WTC11 (cell line): ENCODE measurements at regions not wholly inside any gene's neighbourhood (a gene's known extent, or its start where the extent isn't known, plus 50 kb on each side); places are given as distances from the start of the nearest gene placed in this dataset.

Experiments used
- ATAC-seq: fragments of 200-7000 bp; cut with Tn5 transposase; 2 replicates; pipeline ENCODE4 v1.10.0; 2021; ENCODE audit warnings: mild to moderate bottlenecking, moderate library complexity
- CTCF ChIA-PET: fragments of 300-600 bp; sonication (Branson Sonifier 250); formaldehyde crosslinking; loops from one replicate; lab custom pipeline; 2021; ENCODE audit warnings: antibody characterized with exemption; lab: Charles Lee
- POLR2A ChIA-PET: fragments of 350-600 bp; sonication (Branson Sonifier 250); formaldehyde crosslinking; loops from one replicate; lab custom pipeline; 2021; ENCODE audit warnings: antibody characterized with exemption; lab: Charles Lee
- DNase-seq: peaks from one replicate; pipeline ENCODE4 v3.0.0; 2021; ENCODE audit warnings: low spot score
- H3K27ac Mint-ChIP-seq: 2 replicates; pipeline ENCODE4 v1.8.0; 2021; ENCODE audit warnings: mixed read lengths
- H3K27me3 Mint-ChIP-seq: 2 replicates; pipeline ENCODE4 v1.8.0; 2021; ENCODE audit warnings: low read depth, mild to moderate bottlenecking, moderate library complexity, mixed read lengths
- H3K36me3 Mint-ChIP-seq: 2 replicates; pipeline ENCODE4 v1.8.0; 2021; ENCODE audit warnings: mixed read lengths
- H3K4me1 Mint-ChIP-seq: 2 replicates; pipeline ENCODE4 v1.8.0; 2022; ENCODE audit warnings: mixed read lengths
- H3K4me3 Mint-ChIP-seq: 2 replicates; pipeline ENCODE4 v1.8.0; 2021; ENCODE audit warnings: mild to moderate bottlenecking, moderate library complexity, mixed read lengths
- H3K9me3 Mint-ChIP-seq: 2 replicates; pipeline ENCODE4 v1.8.0; 2021; ENCODE audit warnings: mixed read lengths
- ATF3 ChIP-seq: sonication (generic); formaldehyde crosslinking; conservative IDR thresholded peaks from 2 replicates; pipeline ENCODE4 v1.8.1; 2022; ENCODE audit warnings: mild to moderate bottlenecking, missing genetic modification reagents
- CREB1 ChIP-seq: sonication (generic); formaldehyde crosslinking; IDR thresholded peaks from 2 replicates; pipeline ENCODE4 v1.8.0; 2023; ENCODE audit warnings: mild to moderate bottlenecking, missing genetic modification reagents
- FOXJ3 ChIP-seq: sonication (generic); formaldehyde crosslinking; IDR thresholded peaks from 2 replicates; pipeline ENCODE4 v1.9.0; 2021; ENCODE audit warnings: missing genetic modification reagents, mild to moderate bottlenecking, borderline replicate concordance
- GABPB1 ChIP-seq: sonication (generic); formaldehyde crosslinking; IDR thresholded peaks from 2 replicates; pipeline ENCODE4 v1.8.1; 2023; ENCODE audit warnings: mild to moderate bottlenecking, missing genetic modification reagents
- NFATC4 ChIP-seq: fragments of 250-450 bp; sonication (Bioruptor Pico); IDR thresholded peaks from 2 replicates; pipeline ENCODE4 v1.9.0; 2021; ENCODE audit warnings: mild to moderate bottlenecking
- NFE2L1 ChIP-seq: sonication (generic); formaldehyde crosslinking; IDR thresholded peaks from 2 replicates; pipeline ENCODE4 v1.8.1; 2023; ENCODE audit warnings: missing genetic modification reagents
- NR1H2 ChIP-seq: sonication (generic); formaldehyde crosslinking; IDR thresholded peaks from 2 replicates; pipeline ENCODE4 v1.9.0; 2021; ENCODE audit warnings: mild to moderate bottlenecking, moderate library complexity, missing genetic modification reagents
- OVOL2 ChIP-seq: fragments of 250-450 bp; sonication (Bioruptor Pico); IDR thresholded peaks from 2 replicates; pipeline ENCODE4 v1.9.0; 2021; ENCODE audit warnings: mild to moderate bottlenecking, borderline replicate concordance
- PRRX2 ChIP-seq: fragments of 250-450 bp; sonication (Bioruptor Pico); IDR thresholded peaks from 2 replicates; pipeline ENCODE4 v1.8.0; 2021; ENCODE audit warnings: mild to moderate bottlenecking
- SMAD4 ChIP-seq: sonication (generic); formaldehyde crosslinking; IDR thresholded peaks from 2 replicates; pipeline ENCODE4 v1.8.0; 2022; ENCODE audit warnings: mild to moderate bottlenecking, missing genetic modification reagents
- TEAD1 ChIP-seq: sonication (generic); formaldehyde crosslinking; IDR thresholded peaks from 2 replicates; pipeline ENCODE4 v1.8.0; 2022; ENCODE audit warnings: mild to moderate bottlenecking, missing genetic modification reagents
- ZBTB43 ChIP-seq: sonication (generic); formaldehyde crosslinking; IDR thresholded peaks from 2 replicates; pipeline ENCODE4 v1.8.1; 2023; ENCODE audit warnings: mild to moderate bottlenecking, missing genetic modification reagents
- ZNF232 ChIP-seq: sonication (generic); formaldehyde crosslinking; IDR thresholded peaks from 2 replicates; pipeline ENCODE4 v1.8.0; 2022; ENCODE audit warnings: mild to moderate bottlenecking, missing genetic modification reagents
- ZNF317 ChIP-seq: sonication (generic); formaldehyde crosslinking; IDR thresholded peaks from 2 replicates; pipeline ENCODE4 v1.8.1; 2023; ENCODE audit warnings: low read depth, mild to moderate bottlenecking, moderate library complexity, missing genetic modification reagents, borderline replicate concordance
- ZNF423 ChIP-seq: fragments of 250-450 bp; sonication (Bioruptor Pico); IDR thresholded peaks from 2 replicates; pipeline ENCODE4 v2.1.2; 2022; ENCODE audit warnings: mild to moderate bottlenecking, moderate library complexity
- TF ChIP-seq, protein P1 (sequence below): sonication (generic); formaldehyde crosslinking; IDR thresholded peaks from 2 replicates; pipeline ENCODE4 v1.8.1; 2022; ENCODE audit warnings: low read depth, missing genetic modification reagents, borderline replicate concordance

DNA sequence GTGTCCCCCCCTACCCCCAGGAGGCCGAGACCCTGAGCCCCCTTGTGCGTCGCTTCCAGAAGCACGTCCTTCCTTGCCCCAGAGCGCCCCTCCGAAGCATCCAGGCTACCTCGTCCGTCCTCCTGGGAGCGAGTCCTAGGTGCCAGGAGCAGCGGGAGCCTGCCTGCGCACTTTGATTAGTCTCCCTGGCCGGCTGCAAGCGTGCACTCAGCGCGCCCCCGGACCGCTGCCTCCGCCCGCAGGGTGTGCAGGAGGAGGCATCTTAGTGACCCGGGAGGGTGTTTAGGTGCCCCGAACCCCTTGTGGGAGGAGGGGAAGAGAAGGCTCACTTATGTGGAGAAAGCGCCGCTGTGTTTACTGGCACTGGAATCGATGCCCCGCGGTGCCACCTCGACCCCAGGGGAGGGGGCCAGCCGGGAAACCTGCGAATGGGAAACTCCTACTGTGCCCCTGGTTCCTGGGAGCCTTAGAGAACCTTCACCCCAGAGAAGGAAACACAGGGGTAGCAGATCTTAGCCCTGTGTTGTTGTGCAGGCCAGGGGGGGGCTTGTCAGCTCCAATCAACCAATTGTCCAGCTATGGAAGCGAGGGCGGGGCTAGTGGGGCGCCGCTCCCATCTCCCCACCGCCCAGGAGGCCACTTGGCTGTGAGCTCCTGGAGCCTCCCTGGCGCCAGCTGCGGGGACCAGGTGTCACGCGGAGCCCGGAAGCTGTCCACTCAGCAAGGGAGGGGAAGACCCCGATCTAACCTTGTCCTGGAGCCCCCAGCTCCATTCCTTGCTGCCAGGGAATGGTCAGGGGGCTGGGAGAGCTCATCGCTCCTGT, 922.8 kb upstream of the EEF2KMT start:
- TF ChIP-seq TEAD1 (no peak), NFE2L1 (no peak)
- no peaks in the 10 kb centered on the region for H3K4me1 Mint-ChIP-seq
- ChIA-PET CTCF (no interaction called here), POLR2A (no interaction called here)
- ATAC-seq (no peak), DNase-seq (no peak)
- H3K36me3 Mint-ChIP-seq, result peaks cover 49% of the 10 kb centered on the region
- no peak overlapping the region for H3K4me3 Mint-ChIP-seq
- no peak overlapping the region for H3K27ac Mint-ChIP-seq
- peaks cover 58% of the 10 kb centered on the region for H3K9me3 Mint-ChIP-seq
- H3K27me3 Mint-ChIP-seq, result peaks cover 14% of the 10 kb centered on the region

GRCh38 chr16:6019490-6019991, 921.9 kb upstream of the EEF2KMT start:
- DNase-seq (no peak), ATAC-seq (no peak)
- H3K4me3 Mint-ChIP-seq, result no peak overlapping the region
- TF ChIP-seq ZBTB43 (CRISPR knock-in tag) (no peak), ATF3 (no peak), ZNF423 (no peak), CREB1 (CRISPR knock-in tag) (no peak), NFATC4 (no peak), ZNF232 (CRISPR knock-in tag) (no peak), OVOL2 (CRISPR knock-in tag) (no peak), FOXJ3 (CRISPR knock-in tag) (no peak), TEAD1 (no peak), ZNF317 (CRISPR knock-in tag) (no peak), NFE2L1 (no peak), GABPB1 (CRISPR knock-in tag) (no peak)
- TF ChIP-seq, protein P1, sequence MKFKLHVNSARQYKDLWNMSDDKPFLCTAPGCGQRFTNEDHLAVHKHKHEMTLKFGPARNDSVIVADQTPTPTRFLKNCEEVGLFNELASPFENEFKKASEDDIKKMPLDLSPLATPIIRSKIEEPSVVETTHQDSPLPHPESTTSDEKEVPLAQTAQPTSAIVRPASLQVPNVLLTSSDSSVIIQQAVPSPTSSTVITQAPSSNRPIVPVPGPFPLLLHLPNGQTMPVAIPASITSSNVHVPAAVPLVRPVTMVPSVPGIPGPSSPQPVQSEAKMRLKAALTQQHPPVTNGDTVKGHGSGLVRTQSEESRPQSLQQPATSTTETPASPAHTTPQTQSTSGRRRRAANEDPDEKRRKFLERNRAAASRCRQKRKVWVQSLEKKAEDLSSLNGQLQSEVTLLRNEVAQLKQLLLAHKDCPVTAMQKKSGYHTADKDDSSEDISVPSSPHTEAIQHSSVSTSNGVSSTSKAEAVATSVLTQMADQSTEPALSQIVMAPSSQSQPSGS (CRISPR knock-in tag), result no peak
- no peaks in the 10 kb centered on the region for H3K4me1 Mint-ChIP-seq
- peaks cover 48% of the 10 kb centered on the region for H3K36me3 Mint-ChIP-seq
- peaks cover 57% of the 10 kb centered on the region for H3K9me3 Mint-ChIP-seq
- H3K27ac Mint-ChIP-seq, result no peak overlapping the region
- peaks cover 14% of the 10 kb centered on the region for H3K27me3 Mint-ChIP-seq
- POLR2A ChIA-PET, result no interaction called here
- CTCF ChIA-PET, result no interaction called here

- DNase-seq (no peak), ATAC-seq (no peak)
- ChIA-PET POLR2A (no interaction called here), CTCF (no interaction called here)
- Mint-ChIP-seq H3K27me3 (peaks cover 10% of the 10 kb centered on the region), H3K4me3 (no peak overlapping the region), H3K36me3 (peaks cover 48% of the 10 kb centered on the region), H3K27ac (no peak overlapping the region), H3K4me1 (no peaks in the 10 kb centered on the region), H3K9me3 (peaks cover 57% of the 10 kb centered on the region)
- TF ChIP-seq SMAD4 (CRISPR knock-in tag) (no peak), NR1H2 (CRISPR knock-in tag) (no peak), PRRX2 (no peak)
These were observed 921.4 kb upstream of the EEF2KMT start for GRCh38 chr16:6018848-6019489.
